Neural crest cell (in vitro differentiated cells): ENCODE measurements at regions not wholly inside any gene's neighbourhood (a gene's known extent, or its start where the extent isn't known, plus 50 kb on each side); places are given as distances from the start of the nearest gene placed in this dataset.
"Not testable (repeated sequence)": the region's sequence is repeated elsewhere in the genome, so short reads cannot be mapped to it uniquely, and the experiment has no call there.

Experiments
- DNase-seq: peaks from one replicate; pipeline ENCODE4 v3.0.0; 2021; ENCODE audit warnings: low read depth, mixed read lengths, low spot score
- H3K27ac Mint-ChIP-seq: one replicate; pipeline ENCODE4 v1.8.0; 2021; ENCODE audit warnings: mild to moderate bottlenecking, mixed read lengths; ENCODE audit not compliant: unreplicated experiment
- H3K27me3 Mint-ChIP-seq: 2 replicates; pipeline ENCODE4 v1.8.0; 2021; ENCODE audit warnings: low read depth, mild to moderate bottlenecking, mixed read lengths
- H3K36me3 Mint-ChIP-seq: 2 replicates; pipeline ENCODE4 v1.8.0; 2021; ENCODE audit warnings: low read depth, mild to moderate bottlenecking, mixed read lengths
- H3K4me1 Mint-ChIP-seq: 2 replicates; pipeline ENCODE4 v1.8.0; 2021; ENCODE audit warnings: mixed read lengths
- H3K4me3 Mint-ChIP-seq: one replicate; pipeline ENCODE4 v1.8.0; 2021; ENCODE audit warnings: mild to moderate bottlenecking, mixed read lengths
- H3K9me3 Mint-ChIP-seq: 2 replicates; pipeline ENCODE4 v1.8.0; 2021; ENCODE audit warnings: mixed read lengths
- TF ChIP-seq, protein P1 (sequence below): fragments of 200-600 bp; sonication (generic); conservative IDR thresholded peaks from 2 replicates; pipeline ENCODE4 v1.5.0; 2021; ENCODE audit warnings: antibody characterized with exemption, mild to moderate bottlenecking

DNA sequence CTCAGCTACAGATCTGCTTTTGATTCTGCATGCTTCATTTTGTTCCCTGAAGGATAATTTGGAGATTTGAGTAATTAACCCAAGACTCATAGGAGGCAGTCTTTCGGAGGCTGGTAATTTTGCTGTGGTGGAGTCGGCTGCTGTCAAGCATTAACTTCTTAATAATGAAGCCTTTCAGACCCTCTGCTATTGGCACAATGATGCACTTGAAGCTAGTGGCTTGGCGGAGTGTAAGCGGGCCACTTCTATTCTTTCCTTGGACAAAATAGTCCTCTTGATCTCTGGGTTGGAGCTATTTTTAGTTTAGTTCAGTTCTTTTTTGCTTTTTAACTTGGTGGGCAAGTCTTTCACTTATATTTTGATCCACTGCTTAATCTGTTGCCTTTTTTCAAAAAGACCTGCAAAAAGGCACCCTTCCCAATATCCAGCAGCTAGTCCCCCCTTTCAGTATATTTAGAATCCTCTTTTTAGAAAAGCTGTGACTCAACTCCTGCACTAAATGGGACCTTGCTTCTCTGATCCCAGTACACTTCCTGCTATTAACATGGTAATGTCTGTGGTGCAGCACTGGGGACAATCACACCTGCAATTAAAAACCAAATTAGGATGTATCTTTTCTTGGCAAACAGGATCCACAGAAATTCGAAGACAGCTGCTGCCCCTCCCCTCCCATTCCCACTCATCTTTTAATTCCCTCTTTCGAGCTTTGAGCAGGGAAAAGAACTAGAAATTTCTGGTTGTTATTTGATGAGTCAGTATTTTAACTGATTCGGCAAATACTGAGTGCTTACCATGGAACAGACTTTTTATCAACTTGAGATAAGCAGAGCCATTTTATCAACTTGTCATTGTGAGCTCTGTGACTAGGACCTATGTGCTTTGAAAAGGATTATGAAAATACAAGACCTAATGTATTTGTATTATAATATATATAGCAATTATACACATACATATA lies 169.4 kb upstream of the ANKRD55 start:
- DNase-seq: no peak
- no peaks in the 10 kb centered on the region for H3K27me3 Mint-ChIP-seq
- peaks cover 8% of the 10 kb centered on the region for H3K9me3 Mint-ChIP-seq
- H3K27ac Mint-ChIP-seq: peak overlapping the region; percentile 46
- TF ChIP-seq, protein P1, sequence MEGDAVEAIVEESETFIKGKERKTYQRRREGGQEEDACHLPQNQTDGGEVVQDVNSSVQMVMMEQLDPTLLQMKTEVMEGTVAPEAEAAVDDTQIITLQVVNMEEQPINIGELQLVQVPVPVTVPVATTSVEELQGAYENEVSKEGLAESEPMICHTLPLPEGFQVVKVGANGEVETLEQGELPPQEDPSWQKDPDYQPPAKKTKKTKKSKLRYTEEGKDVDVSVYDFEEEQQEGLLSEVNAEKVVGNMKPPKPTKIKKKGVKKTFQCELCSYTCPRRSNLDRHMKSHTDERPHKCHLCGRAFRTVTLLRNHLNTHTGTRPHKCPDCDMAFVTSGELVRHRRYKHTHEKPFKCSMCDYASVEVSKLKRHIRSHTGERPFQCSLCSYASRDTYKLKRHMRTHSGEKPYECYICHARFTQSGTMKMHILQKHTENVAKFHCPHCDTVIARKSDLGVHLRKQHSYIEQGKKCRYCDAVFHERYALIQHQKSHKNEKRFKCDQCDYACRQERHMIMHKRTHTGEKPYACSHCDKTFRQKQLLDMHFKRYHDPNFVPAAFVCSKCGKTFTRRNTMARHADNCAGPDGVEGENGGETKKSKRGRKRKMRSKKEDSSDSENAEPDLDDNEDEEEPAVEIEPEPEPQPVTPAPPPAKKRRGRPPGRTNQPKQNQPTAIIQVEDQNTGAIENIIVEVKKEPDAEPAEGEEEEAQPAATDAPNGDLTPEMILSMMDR: no peak
- peak overlapping the region; percentile 66 for H3K4me3 Mint-ChIP-seq
- peaks cover 3% of the 10 kb centered on the region for H3K36me3 Mint-ChIP-seq
- peaks cover 66% of the 10 kb centered on the region for H3K4me1 Mint-ChIP-seq

DNA sequence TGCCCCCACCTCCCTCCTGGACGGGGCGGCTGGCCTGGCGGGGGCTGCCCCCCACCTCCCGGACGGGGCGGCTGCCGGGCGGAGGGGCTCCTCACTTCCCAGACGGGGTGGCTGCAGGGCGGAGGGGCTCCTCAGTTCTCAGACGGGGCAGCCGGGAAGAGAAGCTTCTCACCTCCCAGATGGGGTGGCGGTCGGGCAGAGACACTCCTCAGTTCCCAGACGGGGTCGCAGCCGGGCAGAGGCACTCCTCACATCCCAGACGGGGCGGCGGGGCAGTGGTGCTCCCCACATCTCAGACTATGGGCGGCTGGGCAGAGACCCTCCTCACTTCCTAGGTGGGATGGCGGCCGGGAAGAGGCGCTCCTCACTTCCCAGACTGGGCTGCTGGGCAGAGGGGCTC lies 164.7 kb upstream of the ANKRD55 start:
- not testable (repeated sequence) for H3K27ac Mint-ChIP-seq, H3K27me3 Mint-ChIP-seq, H3K4me3 Mint-ChIP-seq, DNase-seq
- peaks cover 30% of the 10 kb centered on the region for H3K9me3 Mint-ChIP-seq
- peaks cover 32% of the 10 kb centered on the region for H3K36me3 Mint-ChIP-seq
- peaks cover 30% of the 10 kb centered on the region for H3K4me1 Mint-ChIP-seq

DNA sequence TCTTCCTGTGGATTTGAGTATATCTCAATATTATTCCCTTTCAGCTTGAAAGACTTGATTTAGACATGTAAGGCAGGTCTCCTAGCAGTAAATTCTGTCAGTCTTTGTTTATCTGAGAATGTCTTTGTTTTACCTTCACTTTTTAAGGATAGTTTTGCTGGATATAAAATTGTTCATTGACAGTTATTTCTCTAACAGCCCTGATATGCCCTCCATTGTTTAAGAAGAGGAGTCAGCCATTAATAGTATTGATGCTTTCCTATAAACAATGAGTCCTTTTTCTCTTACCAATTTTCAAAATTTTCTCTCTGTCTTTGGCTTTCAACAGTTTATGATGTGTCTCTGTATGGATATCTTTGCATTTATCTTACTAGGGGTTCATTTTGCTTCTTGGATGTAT lies 163.5 kb upstream of the ANKRD55 start:
- TF ChIP-seq, protein P1: no peak
- no peak for DNase-seq
- Mint-ChIP-seq H3K4me3 (no peak overlapping the region), H3K27ac (no peak overlapping the region), H3K36me3 (peaks cover 44% of the 10 kb centered on the region), H3K9me3 (peaks cover 39% of the 10 kb centered on the region), H3K27me3 (no peaks in the 10 kb centered on the region), H3K4me1 (peaks cover 19% of the 10 kb centered on the region)

DNA sequence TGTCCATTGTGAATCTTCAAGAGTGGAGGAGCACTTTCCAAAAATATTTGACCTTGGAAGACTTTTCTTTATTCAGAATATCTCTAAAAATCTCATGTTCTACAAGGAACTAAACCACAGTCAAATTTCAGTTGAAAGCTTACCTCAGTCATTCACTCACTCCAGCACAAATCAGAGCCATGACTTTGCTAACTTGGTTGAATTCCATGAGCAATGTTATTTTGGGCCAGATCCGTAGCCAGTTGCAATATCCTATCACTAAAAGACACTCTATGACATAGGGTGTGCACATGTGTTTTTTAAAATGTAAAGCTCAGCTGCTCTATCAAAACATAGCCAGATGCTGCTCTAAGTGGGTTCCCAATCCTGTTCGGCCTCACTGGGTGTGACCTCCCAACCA lies 156.1 kb upstream of the ANKRD55 start:
- peaks cover 35% of the 10 kb centered on the region for H3K36me3 Mint-ChIP-seq
- H3K27ac Mint-ChIP-seq: no peak overlapping the region
- no peak overlapping the region for H3K4me3 Mint-ChIP-seq
- H3K27me3 Mint-ChIP-seq: no peaks in the 10 kb centered on the region
- TF ChIP-seq, protein P1: no peak
- no peak for DNase-seq
- peaks cover 11% of the 10 kb centered on the region for H3K4me1 Mint-ChIP-seq
- peaks cover 25% of the 10 kb centered on the region for H3K9me3 Mint-ChIP-seq

DNA sequence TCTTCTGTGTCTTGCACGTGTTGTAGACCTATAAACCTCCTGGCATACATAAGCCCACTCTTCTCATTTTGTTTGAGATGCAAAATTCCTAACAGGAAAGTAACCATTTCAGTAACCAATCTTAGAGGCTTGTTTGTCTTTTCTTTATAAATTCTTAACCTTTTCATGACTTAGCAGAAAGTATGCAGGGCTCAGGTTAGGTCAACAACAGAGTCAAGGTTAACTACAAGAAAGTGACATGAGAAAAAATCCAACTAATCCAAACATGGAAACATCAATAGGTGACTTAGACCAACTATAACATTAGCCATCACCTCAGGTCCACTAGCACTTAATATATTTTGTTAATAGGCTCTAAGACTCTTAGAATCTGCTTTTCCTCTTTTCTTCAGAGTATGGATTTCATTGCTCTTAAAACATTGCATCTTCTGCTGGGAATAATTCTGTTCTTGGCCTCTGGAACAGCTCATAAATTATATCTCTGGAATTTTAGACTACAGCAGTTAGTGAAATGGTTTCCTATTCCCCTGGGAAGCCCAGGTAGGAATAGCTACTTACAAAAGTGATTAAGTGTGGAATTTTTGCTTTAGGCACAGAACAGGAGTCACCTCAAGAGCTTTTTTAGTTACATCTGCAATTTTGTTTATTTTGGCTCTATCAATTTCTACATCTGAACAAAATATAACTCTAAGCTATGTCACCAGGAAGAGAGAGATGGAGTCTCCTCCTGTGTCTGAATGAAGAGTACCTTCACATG lies 155.3 kb upstream of the ANKRD55 start:
- H3K36me3 Mint-ChIP-seq: peaks cover 33% of the 10 kb centered on the region
- no peak overlapping the region for H3K4me3 Mint-ChIP-seq
- peaks cover 13% of the 10 kb centered on the region for H3K4me1 Mint-ChIP-seq
- H3K9me3 Mint-ChIP-seq: peaks cover 24% of the 10 kb centered on the region
- no peak for DNase-seq
- no peaks in the 10 kb centered on the region for H3K27me3 Mint-ChIP-seq
- TF ChIP-seq, protein P1: no peak
- H3K27ac Mint-ChIP-seq: no peak overlapping the region

DNA sequence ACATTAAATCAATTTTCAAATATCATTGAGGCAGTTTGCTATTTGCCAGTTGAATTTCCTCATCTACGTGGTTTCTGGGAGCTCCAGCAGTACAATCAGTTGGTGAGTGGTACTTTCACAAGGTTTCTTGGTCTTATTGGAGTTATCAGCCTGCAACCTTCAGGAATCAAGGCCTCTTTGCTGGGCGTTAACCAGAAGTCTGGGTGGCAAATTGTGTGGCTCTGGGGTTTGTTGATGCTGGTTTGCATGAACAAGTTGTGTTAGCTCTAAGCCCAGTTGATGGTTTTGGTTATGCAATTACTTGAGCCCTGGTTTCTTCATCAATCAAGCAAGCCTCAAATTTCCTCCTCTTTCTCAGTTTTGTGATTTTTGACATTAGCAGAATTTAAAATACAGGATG lies 152.9 kb upstream of the ANKRD55 start:
- H3K36me3 Mint-ChIP-seq: peaks cover 10% of the 10 kb centered on the region
- TF ChIP-seq, protein P1: no peak
- H3K27ac Mint-ChIP-seq: peak overlapping the region; percentile 48
- peaks cover 11% of the 10 kb centered on the region for H3K9me3 Mint-ChIP-seq
- no peak for DNase-seq
- no peak overlapping the region for H3K4me3 Mint-ChIP-seq
- no peaks in the 10 kb centered on the region for H3K27me3 Mint-ChIP-seq
- H3K4me1 Mint-ChIP-seq: peaks cover 24% of the 10 kb centered on the region
